IPS-18a (cell line): ENCODE measurements at regions not wholly inside any gene's neighbourhood (a gene's known extent, or its start where the extent isn't known, plus 50 kb on each side); places are given as distances from the start of the nearest gene placed in this dataset.
"Not testable (repeated sequence)": the region's sequence is repeated elsewhere in the genome, so short reads cannot be mapped to it uniquely, and the experiment has no call there.

Experiments
- H3K27ac ChIP-seq: one replicate; pipeline ENCODE4 v1.5.1; 2013; ENCODE audit warnings: low read length
- H3K27me3 ChIP-seq: one replicate; pipeline ENCODE4 v1.6.1; 2013; ENCODE audit warnings: mild to moderate bottlenecking, low read length; ENCODE audit not compliant: control insufficient read depth, insufficient read depth
- H3K36me3 ChIP-seq: one replicate; pipeline ENCODE4 v1.6.1; 2013; ENCODE audit warnings: low read depth, low read length; ENCODE audit not compliant: control insufficient read depth
- H3K4me1 ChIP-seq: one replicate; pipeline ENCODE4 v1.6.1; 2013; ENCODE audit warnings: low read depth, low read length; ENCODE audit not compliant: control insufficient read depth
- H3K4me3 ChIP-seq: one replicate; pipeline ENCODE4 v1.5.1; 2013; ENCODE audit warnings: low read length
- H3K9ac ChIP-seq: one replicate; pipeline ENCODE4 v1.6.1; 2013; ENCODE audit warnings: mild to moderate bottlenecking, low read length, moderate library complexity
- H3K9me3 ChIP-seq: one replicate; pipeline ENCODE4 v1.6.1; 2013; ENCODE audit warnings: low read depth, low read length; ENCODE audit not compliant: control insufficient read depth

GRCh38 chr2:111430817-111431661 is 310.3 kb downstream of the BCL2L11 start:
- H3K36me3 ChIP-seq, H3K9me3 ChIP-seq, H3K4me1 ChIP-seq, H3K27ac ChIP-seq, H3K9ac ChIP-seq, H3K4me3 ChIP-seq, H3K27me3 ChIP-seq: not testable (repeated sequence)

- not testable (repeated sequence) for H3K27me3 ChIP-seq, H3K27ac ChIP-seq, H3K9ac ChIP-seq
Observed at GRCh38 chr2:111432423-111432822, 311.7 kb downstream of the BCL2L11 start.

GRCh38 chr2:111432916-111433499 is 312.3 kb downstream of the BCL2L11 start:
- not testable (repeated sequence) for H3K36me3 ChIP-seq, H3K4me1 ChIP-seq, H3K4me3 ChIP-seq, H3K27ac ChIP-seq, H3K9ac ChIP-seq, H3K27me3 ChIP-seq, H3K9me3 ChIP-seq

More at GRCh38 chr2:111432423-111432822, 311.7 kb downstream of the BCL2L11 start:
- H3K9me3 ChIP-seq, H3K4me1 ChIP-seq, H3K36me3 ChIP-seq, H3K4me3 ChIP-seq: not testable (repeated sequence)

GRCh38 chr2:111433892-111434607 is 313.3 kb downstream of the BCL2L11 start:
- H3K4me1 ChIP-seq, H3K4me3 ChIP-seq, H3K27ac ChIP-seq, H3K36me3 ChIP-seq, H3K9me3 ChIP-seq, H3K27me3 ChIP-seq, H3K9ac ChIP-seq: not testable (repeated sequence)

- not testable (repeated sequence) for H3K9ac ChIP-seq, H3K36me3 ChIP-seq, H3K4me3 ChIP-seq, H3K27me3 ChIP-seq, H3K9me3 ChIP-seq, H3K27ac ChIP-seq, H3K4me1 ChIP-seq
Observed at GRCh38 chr2:111434608-111434939, 313.9 kb downstream of the BCL2L11 start.

- not testable (repeated sequence) for H3K9ac ChIP-seq, H3K4me3 ChIP-seq, H3K27ac ChIP-seq, H3K4me1 ChIP-seq, H3K36me3 ChIP-seq, H3K9me3 ChIP-seq, H3K27me3 ChIP-seq
Observed at GRCh38 chr2:111435553-111436310, 315.0 kb downstream of the BCL2L11 start.

- not testable (repeated sequence) for H3K4me1 ChIP-seq, H3K4me3 ChIP-seq, H3K9me3 ChIP-seq, H3K9ac ChIP-seq, H3K27ac ChIP-seq, H3K27me3 ChIP-seq, H3K36me3 ChIP-seq
Observed at GRCh38 chr2:111436411-111436810, 315.7 kb downstream of the BCL2L11 start.

GRCh38 chr2:111437288-111437990 is 316.7 kb downstream of the BCL2L11 start:
- H3K4me1 ChIP-seq, H3K4me3 ChIP-seq, H3K9me3 ChIP-seq, H3K9ac ChIP-seq, H3K27ac ChIP-seq, H3K27me3 ChIP-seq, H3K36me3 ChIP-seq: not testable (repeated sequence)

- H3K27ac ChIP-seq, H3K27me3 ChIP-seq, H3K4me3 ChIP-seq, H3K9me3 ChIP-seq, H3K36me3 ChIP-seq, H3K4me1 ChIP-seq, H3K9ac ChIP-seq: not testable (repeated sequence)
Observed at GRCh38 chr2:111438161-111438560, 317.4 kb downstream of the BCL2L11 start.

GRCh38 chr2:111439237-111439636 is 318.5 kb downstream of the BCL2L11 start:
- H3K9ac ChIP-seq, H3K4me3 ChIP-seq, H3K36me3 ChIP-seq, H3K27ac ChIP-seq, H3K9me3 ChIP-seq, H3K27me3 ChIP-seq, H3K4me1 ChIP-seq: not testable (repeated sequence)

- H3K4me1 ChIP-seq, H3K36me3 ChIP-seq, H3K27me3 ChIP-seq, H3K9me3 ChIP-seq, H3K27ac ChIP-seq, H3K9ac ChIP-seq, H3K4me3 ChIP-seq: not testable (repeated sequence)
Observed at GRCh38 chr2:111441614-111442013, 320.9 kb downstream of the BCL2L11 start.
